ENCODE measurements at regions not wholly inside any gene's neighbourhood (a gene's known extent, or its start where the extent isn't known, plus 50 kb on each side); places are given as distances from the start of the nearest gene placed in this dataset.

DNA sequence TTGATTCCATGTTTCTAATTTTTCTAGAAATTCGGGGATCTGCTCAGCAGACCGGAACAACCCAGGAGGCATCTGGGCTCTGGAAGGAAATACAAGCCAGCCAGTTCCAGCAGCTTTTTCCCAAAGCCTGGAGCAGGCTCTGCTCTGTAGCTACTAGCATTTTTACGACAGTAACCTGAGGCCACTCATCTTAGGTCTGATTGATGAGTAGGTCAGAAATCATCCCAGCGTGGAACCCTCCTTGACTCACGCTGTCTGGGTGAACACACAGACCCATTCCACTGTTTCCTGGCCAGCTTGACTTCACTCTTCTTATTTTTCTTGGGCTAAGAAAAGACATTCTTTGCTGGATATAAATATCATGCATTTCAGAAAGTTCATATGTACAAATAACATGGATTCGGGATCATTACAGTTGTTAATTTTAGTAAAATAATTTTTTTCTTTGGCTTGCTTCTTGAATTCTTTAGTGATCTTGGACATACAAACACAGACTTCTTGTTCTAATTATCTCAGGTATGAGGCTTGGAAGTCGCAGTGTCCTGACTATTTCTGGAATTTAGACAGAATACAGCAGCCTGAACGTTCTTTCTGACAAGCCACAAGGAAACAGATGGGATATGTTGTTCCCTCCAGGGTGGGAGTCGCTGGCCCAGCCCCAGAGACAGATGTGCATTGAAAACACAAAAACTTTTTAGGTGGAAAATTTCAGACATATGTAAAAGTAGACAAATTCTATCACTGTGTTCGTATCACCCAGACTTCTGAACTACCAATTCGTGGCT lies 54.6 kb upstream of the PITRM1 start:
- no peak for ATAC-seq
- no peak overlapping the region for H3K27ac ChIP-seq
- intact Hi-C loops (cut with DNase I), result no loop called here
- no peak overlapping the region for H3K4me3 ChIP-seq
- 40 to 54% methylated on average over 11 of the region's 11 CpGs for whole genome bisulfite sequencing, 2 donors
- TF ChIP-seq, protein P1, sequence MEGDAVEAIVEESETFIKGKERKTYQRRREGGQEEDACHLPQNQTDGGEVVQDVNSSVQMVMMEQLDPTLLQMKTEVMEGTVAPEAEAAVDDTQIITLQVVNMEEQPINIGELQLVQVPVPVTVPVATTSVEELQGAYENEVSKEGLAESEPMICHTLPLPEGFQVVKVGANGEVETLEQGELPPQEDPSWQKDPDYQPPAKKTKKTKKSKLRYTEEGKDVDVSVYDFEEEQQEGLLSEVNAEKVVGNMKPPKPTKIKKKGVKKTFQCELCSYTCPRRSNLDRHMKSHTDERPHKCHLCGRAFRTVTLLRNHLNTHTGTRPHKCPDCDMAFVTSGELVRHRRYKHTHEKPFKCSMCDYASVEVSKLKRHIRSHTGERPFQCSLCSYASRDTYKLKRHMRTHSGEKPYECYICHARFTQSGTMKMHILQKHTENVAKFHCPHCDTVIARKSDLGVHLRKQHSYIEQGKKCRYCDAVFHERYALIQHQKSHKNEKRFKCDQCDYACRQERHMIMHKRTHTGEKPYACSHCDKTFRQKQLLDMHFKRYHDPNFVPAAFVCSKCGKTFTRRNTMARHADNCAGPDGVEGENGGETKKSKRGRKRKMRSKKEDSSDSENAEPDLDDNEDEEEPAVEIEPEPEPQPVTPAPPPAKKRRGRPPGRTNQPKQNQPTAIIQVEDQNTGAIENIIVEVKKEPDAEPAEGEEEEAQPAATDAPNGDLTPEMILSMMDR (IDR thresholded peaks at IDR 0.05), result no peak
- H3K27me3 ChIP-seq, result no peaks in the 10 kb centered on the region
- no peaks in the 10 kb centered on the region for H3K9me3 ChIP-seq
- peaks cover 0 to 19% (median 11%) of the 10 kb centered on the region in 9 donors for H3K4me1 ChIP-seq
- no peaks in the 10 kb centered on the region for H3K36me3 ChIP-seq
- DNase-seq, result no peak

DNA sequence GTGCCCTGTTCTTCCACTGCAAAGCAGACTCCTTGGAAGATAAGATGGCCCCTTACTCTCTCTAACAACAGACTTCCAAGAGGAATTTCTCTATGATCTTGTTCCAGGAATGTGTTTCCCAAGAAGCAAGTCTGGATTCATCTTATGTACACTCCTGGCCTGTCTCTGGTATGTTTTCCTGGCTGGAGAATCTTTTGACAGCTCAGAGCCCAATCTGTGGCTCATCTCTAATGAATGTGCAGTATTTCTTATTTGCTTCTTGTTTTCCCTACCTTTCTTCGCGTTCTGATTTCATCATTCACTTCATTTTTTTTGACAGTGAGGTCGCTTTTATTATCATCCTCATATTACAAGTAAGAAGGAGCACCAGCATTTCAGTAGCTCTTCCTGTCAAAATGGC lies 53.0 kb upstream of the PITRM1 start:
- peaks cover 0 to 19% (median 11%) of the 10 kb centered on the region in 9 donors for H3K4me1 ChIP-seq
- H3K9me3 ChIP-seq, result no peaks in the 10 kb centered on the region
- H3K4me3 ChIP-seq, result no peak overlapping the region
- H3K27ac ChIP-seq, result no peak overlapping the region
- ATAC-seq (no peak), DNase-seq (no peak)
- 88 to 89% methylated on average over 3 of the region's 3 CpGs for WGBS, 2 donors
- no peaks in the 10 kb centered on the region for H3K36me3 ChIP-seq
- intact Hi-C loops (cut with DNase I), result no loop called here
- TF ChIP-seq, protein P1 (IDR thresholded peaks at IDR 0.05), result no peak
- no peaks in the 10 kb centered on the region for H3K27me3 ChIP-seq

DNA sequence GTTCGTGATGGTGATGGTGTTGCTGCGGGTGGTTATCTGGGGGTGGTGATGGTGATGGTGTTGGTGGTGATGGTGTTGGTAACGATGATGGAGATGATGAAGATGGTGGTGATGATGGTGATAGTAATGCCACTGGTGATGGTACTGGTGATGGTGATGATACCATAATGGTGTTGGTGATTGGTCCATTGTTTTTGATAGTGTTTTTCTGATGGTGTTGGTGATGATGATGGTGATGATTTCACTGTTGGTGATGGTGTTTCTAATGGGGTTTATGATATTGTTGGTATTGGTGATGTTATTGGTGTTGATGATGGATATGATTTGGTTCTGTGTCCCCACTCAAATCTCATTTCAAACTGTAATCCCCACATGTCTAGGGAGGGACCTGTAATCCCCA lies 51.7 kb upstream of the PITRM1 start:
- Histone ChIP-seq H3K4me3 (no peak overlapping the region), H3K4me1 (peaks cover 0 to 19% (median 11%) of the 10 kb centered on the region in 9 donors), H3K27me3 (no peaks in the 10 kb centered on the region), H3K36me3 (no peaks in the 10 kb centered on the region), H3K27ac (no peak overlapping the region), H3K9me3 (no peaks in the 10 kb centered on the region)
- TF ChIP-seq, protein P1 (IDR thresholded peaks at IDR 0.05), result no peak
- no peak for ATAC-seq
- DNase-seq, result no peak
- intact Hi-C loops (cut with DNase I), result no loop called here
- 97 to 98% methylated on average over 3 of the region's 3 CpGs for WGBS, 2 donors

DNA sequence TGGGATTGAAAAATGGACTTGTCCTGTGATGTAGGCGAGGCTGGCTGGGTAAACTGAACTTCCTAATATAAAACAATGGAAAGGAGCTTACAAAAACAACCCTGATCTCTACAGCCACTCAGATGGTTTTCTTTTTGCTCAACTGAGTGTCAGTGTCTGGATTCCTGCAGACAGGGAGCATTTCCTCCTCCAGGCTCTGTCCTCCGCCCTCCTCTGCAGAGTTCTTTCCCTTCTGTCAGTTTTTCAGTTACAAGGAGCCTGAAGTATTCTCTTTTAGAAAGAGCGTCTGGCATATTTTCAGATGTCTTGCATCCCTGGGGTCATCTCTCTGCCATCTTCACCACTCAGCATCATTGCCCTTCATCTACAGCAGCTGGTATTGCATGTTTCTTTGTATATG lies 50.0 kb upstream of the PITRM1 start:
- DNase-seq, result no peak
- TF ChIP-seq, protein P1 (IDR thresholded peaks at IDR 0.05), result no peak
- no peak for ATAC-seq
- H3K27ac ChIP-seq, result no peak overlapping the region
- no peak overlapping the region for H3K4me3 ChIP-seq
- 78 to 87% methylated on average over 3 of the region's 3 CpGs for WGBS, 2 donors
- no peaks in the 10 kb centered on the region for H3K27me3 ChIP-seq
- H3K4me1 ChIP-seq, result peaks cover 0 to 12% (median 9%) of the 10 kb centered on the region in 9 donors
- H3K36me3 ChIP-seq, result no peaks in the 10 kb centered on the region
- intact Hi-C loops (cut with DNase I), result no loop called here
- no peaks in the 10 kb centered on the region for H3K9me3 ChIP-seq
